Panc1 (cell line): ENCODE measurements at regions not wholly inside any gene's neighbourhood (a gene's known extent, or its start where the extent isn't known, plus 50 kb on each side); places are given as distances from the start of the nearest gene placed in this dataset.

Source experiments
- ATAC-seq: fragments of 200-7000 bp; cut with Tn5 transposase; 2 replicates; pipeline ENCODE4 v1.9.1; 2020; ENCODE audit warnings: mild to moderate bottlenecking, moderate library complexity
- BruUV-seq: library from RNA; stranded (reverse); fragments of 400-500 nt; replicated peaks from 2 replicates; lab custom pipeline; 2021; lab: Mats Ljungman, UMichigan
- CTCF ChIA-PET: fragments of 300-600 bp; sonication (Branson Sonifier 250); formaldehyde crosslinking; loops from one replicate; lab custom pipeline; 2022; ENCODE audit warnings: antibody characterized with exemption; lab: Charles Lee
- POLR2A ChIA-PET: fragments of 300-600 bp; sonication (Branson Sonifier 250); formaldehyde crosslinking; loops from one replicate; lab custom pipeline; 2022; ENCODE audit warnings: antibody characterized with exemption; lab: Charles Lee
- DNase-seq: peaks from one replicate; pipeline ENCODE4 v3.0.0-alpha.2; 2010; ENCODE audit warnings: low read depth, low spot score
- H3K27ac ChIP-seq: 2 replicates; pipeline ENCODE4 v1.5.1; 2011; ENCODE audit warnings: mild to moderate bottlenecking, low read length, inconsistent platforms
- H3K27me3 ChIP-seq: fragments of 200-500 bp; sonication (Bioruptor generic); 2 replicates; pipeline ENCODE4 v1.6.0; 2014; ENCODE audit warnings: low read length, inconsistent platforms; ENCODE audit not compliant: control insufficient read depth, insufficient read depth
- H3K36me3 ChIP-seq: fragments of 200-500 bp; sonication (Bioruptor generic); 2 replicates; pipeline ENCODE4 v1.5.1; 2014; ENCODE audit warnings: inconsistent platforms, mild to moderate bottlenecking, low read length, moderate library complexity; ENCODE audit not compliant: control insufficient read depth, insufficient read depth
- H3K4me1 ChIP-seq: 2 replicates; pipeline ENCODE4 v1.5.1; 2011; ENCODE audit warnings: inconsistent platforms, mild to moderate bottlenecking, low read length, moderate library complexity; ENCODE audit not compliant: control insufficient read depth, insufficient read depth
- H3K4me3 ChIP-seq, 2 experiments: 2 replicates each; pipeline ENCODE4 v1.5.1; 2011 to 2012; ENCODE audit warnings: low read depth in 2 of 2, low read length in 2 of 2, mild to moderate bottlenecking in 2 of 2, inconsistent platforms in 1 of 2, moderate library complexity in 1 of 2
- H3K9me3 ChIP-seq: fragments of 200-500 bp; sonication (Bioruptor generic); 2 replicates; pipeline ENCODE4 v1.5.1; 2014; ENCODE audit warnings: low read depth, mild to moderate bottlenecking, inconsistent platforms, low read length, moderate library complexity; ENCODE audit not compliant: control insufficient read depth, insufficient read depth
- CTCF ChIP-seq: fragments of 450-650 bp; IDR thresholded peaks from 2 replicates; pipeline ENCODE4 v1.5.1; 2017; ENCODE audit warnings: mild to moderate bottlenecking
- POLR2AphosphoS5 ChIP-seq: IDR thresholded peaks from 2 replicates; pipeline ENCODE4 v1.6.1; 2012; ENCODE audit warnings: mild to moderate bottlenecking, low read depth, low read length, moderate library complexity
- REST ChIP-seq, 2 experiments: IDR thresholded peaks; 2 replicates each; pipeline ENCODE4 v1.6.1; 2011 to 2012; ENCODE audit warnings: low read depth in 2 of 2, control low read depth in 1 of 2, low read length in 1 of 2, mild to moderate bottlenecking in 1 of 2, moderate library complexity in 1 of 2; ENCODE audit not compliant: insufficient read depth in 1 of 2
- SIN3A ChIP-seq: IDR thresholded peaks from 2 replicates; pipeline ENCODE4 v1.6.1; 2012; ENCODE audit warnings: low read depth, mild to moderate bottlenecking, low read length, moderate library complexity, borderline replicate concordance; ENCODE audit not compliant: insufficient read depth
- TCF7L2 ChIP-seq: IDR thresholded peaks from 2 replicates; pipeline ENCODE4 v1.6.1; 2011; ENCODE audit warnings: mild to moderate bottlenecking, low read depth, low read length, inconsistent platforms
- in situ Hi-C: cut with HindIII; loops from 2 replicates; pipeline ENCODE4 v1.10.0; 2016; ENCODE audit warnings: low sequenced_read_pairs, low pct_unique_long_range_greater_than_20kb
- intact Hi-C: fragments of 100-400 bp; cut with micrococcal nuclease; formaldehyde crosslinking; loops from one replicate; pipeline ENCODE4 v1.10.0; 2022; ENCODE audit not compliant: unreplicated experiment

- ChIA-PET CTCF (no interaction called here), POLR2A (no interaction called here)
- DNase-seq (no peak), ATAC-seq (peak; percentile 13)
- intact Hi-C loops, result no loop called here
- Histone ChIP-seq H3K27ac (peak overlapping the region; percentile 57), H3K4me1 (peaks cover 44% of the 10 kb centered on the region), H3K4me3 (no peak overlapping the region), H3K9me3 (no peaks in the 10 kb centered on the region), H3K36me3 (no peaks in the 10 kb centered on the region), H3K27me3 (no peaks in the 10 kb centered on the region)
- in situ Hi-C loops, result no loop called here
- TF ChIP-seq REST (IDR thresholded peaks at IDR 0.05; ENCODE audit: insufficient read depth in 1 of 2, low read depth in 2 of 2, low read length in 1 of 2) (no peak), TCF7L2 (no peak), SIN3A (no peak), POLR2AphosphoS5 (no peak), CTCF (no peak)
- no TSS peak for BruUV-seq
These were observed 277.9 kb upstream of the TLE3 start for GRCh38 chr15:70375586-70375985.

GRCh38 chr15:70375006-70375431, 277.3 kb upstream of the TLE3 start:
- peaks cover 44% of the 10 kb centered on the region for H3K4me1 ChIP-seq
- no peak for TF ChIP-seq CTCF
- peak; percentile 47; the same call in 1 of the 2 replicates for TF ChIP-seq POLR2AphosphoS5
- POLR2A ChIA-PET, result interaction anchor here (0.6 kb wide), 1 partner anchor 18 kb away, joined by 7 read pairs; no protein-coding TSS in a partner anchor
- ATAC-seq (peak; percentile 89), DNase-seq (no peak)
- H3K9me3 ChIP-seq, result no peaks in the 10 kb centered on the region
- H3K27me3 ChIP-seq, result no peaks in the 10 kb centered on the region
- in situ Hi-C loops, result no loop called here
- CTCF ChIA-PET, result no interaction called here
- no TSS peak for BruUV-seq
- no peaks in the 10 kb centered on the region for H3K36me3 ChIP-seq
- intact Hi-C loops, result no loop called here
- H3K27ac ChIP-seq, result peak overlapping the region; percentile 57
- H3K4me3 ChIP-seq, result no peak overlapping the region
